HG03378 (cell line): ENCODE measurements at regions not wholly inside any gene's neighbourhood (a gene's known extent, or its start where the extent isn't known, plus 50 kb on each side); places are given as distances from the start of the nearest gene placed in this dataset.
A peak's percentile ranks its signal among the peaks of the same experiment; 100 is the strongest.
"Not testable (repeated sequence)": the region's sequence is repeated elsewhere in the genome, so short reads cannot be mapped to it uniquely, and the experiment has no call there.

ENCODE experiments used
- ATAC-seq: cut with Tn5 transposase; IDR thresholded peaks from one replicate; pipeline ENCODE4 v1.9.1; 2021; ENCODE audit warnings: mild to moderate bottlenecking, moderate library complexity; ENCODE audit not compliant: unreplicated experiment

- no peak for ATAC-seq
These were observed 315.8 kb upstream of the TPK1 start for GRCh38 chr7:145151676-145152075.

- ATAC-seq, result no peak
These were observed 312.0 kb upstream of the TPK1 start for GRCh38 chr7:145147865-145148264.

GRCh38 chr7:145143685-145144084, 307.8 kb upstream of the TPK1 start:
- no peak for ATAC-seq

GRCh38 chr7:145134377-145134776, 298.5 kb upstream of the TPK1 start:
- ATAC-seq, result no peak

GRCh38 chr7:145123502-145123901, 287.6 kb upstream of the TPK1 start:
- no peak for ATAC-seq

- no peak for ATAC-seq
These were observed 270.1 kb upstream of the TPK1 start for GRCh38 chr7:145106001-145106400.

GRCh38 chr7:145105561-145105960, 269.7 kb upstream of the TPK1 start:
- ATAC-seq, result no peak

- no peak for ATAC-seq
These were observed 268.5 kb upstream of the TPK1 start for GRCh38 chr7:145104400-145104799.

GRCh38 chr7:145102199-145102598, 266.3 kb upstream of the TPK1 start:
- ATAC-seq, result not testable (repeated sequence)

GRCh38 chr7:145092766-145093165, 256.9 kb upstream of the TPK1 start:
- ATAC-seq, result no peak

- ATAC-seq, result no peak
These were observed 252.4 kb upstream of the TPK1 start for GRCh38 chr7:145088111-145088745.

GRCh38 chr7:145082366-145083161, 246.7 kb upstream of the TPK1 start:
- peak; percentile 59 for ATAC-seq

- no peak for ATAC-seq
These were observed 229.6 kb upstream of the TPK1 start for GRCh38 chr7:145065473-145065872.

- no peak for ATAC-seq
These were observed 228.3 kb upstream of the TPK1 start for GRCh38 chr7:145064114-145064513.

- ATAC-seq, result no peak
These were observed 217.9 kb upstream of the TPK1 start for GRCh38 chr7:145053781-145054180.

GRCh38 chr7:145050415-145050814, 214.6 kb upstream of the TPK1 start:
- ATAC-seq, result no peak

GRCh38 chr7:145036604-145037405, 201.0 kb upstream of the TPK1 start:
- ATAC-seq, result peak; percentile 88

- ATAC-seq, result no peak
These were observed 195.3 kb upstream of the TPK1 start for GRCh38 chr7:145031162-145031561.

- ATAC-seq, result no peak
These were observed 194.9 kb upstream of the TPK1 start for GRCh38 chr7:145030754-145031153.

GRCh38 chr7:145020454-145020853, 184.6 kb upstream of the TPK1 start:
- ATAC-seq, result no peak

- ATAC-seq, result no peak
These were observed 180.2 kb upstream of the TPK1 start for GRCh38 chr7:145016068-145016467.

GRCh38 chr7:145009876-145010275, 174.0 kb upstream of the TPK1 start:
- no peak for ATAC-seq
